C4-2B (cell line): ENCODE measurements at regions not wholly inside any gene's neighbourhood (a gene's known extent, or its start where the extent isn't known, plus 50 kb on each side); places are given as distances from the start of the nearest gene placed in this dataset.

Experiments
- H3K27ac ChIP-seq: fragments of 450-650 bp; 2 replicates; pipeline ENCODE4 v1.5.1; 2017
- CTCF ChIP-seq: fragments of 450-650 bp; conservative IDR thresholded peaks from 2 replicates; pipeline ENCODE4 v1.5.1; 2017; ENCODE audit warnings: mild to moderate bottlenecking
- ZFX ChIP-seq: fragments of 450-650 bp; IDR thresholded peaks from 2 replicates; pipeline ENCODE4 v1.6.1; 2017

DNA sequence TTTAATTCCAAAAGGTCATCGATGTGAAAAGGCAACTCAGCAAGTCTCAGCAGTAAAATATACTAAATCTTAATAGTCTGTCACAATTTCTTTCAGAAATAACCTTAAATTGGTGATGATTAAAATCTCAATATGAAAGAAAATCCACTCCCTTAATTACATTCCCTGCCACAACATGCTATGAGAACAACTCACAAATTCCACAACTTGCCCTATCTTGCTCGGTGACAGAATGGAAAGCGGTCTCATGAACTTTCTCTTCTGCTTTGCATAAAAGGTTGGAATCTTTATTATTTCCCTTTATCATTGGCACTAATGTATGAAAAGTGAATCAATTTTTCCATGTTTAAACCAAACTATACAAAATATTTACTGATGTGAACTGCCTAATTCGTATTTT lies 380.8 kb downstream of the TMA16 start:
- TF ChIP-seq ZFX (no peak), CTCF (no peak)

DNA sequence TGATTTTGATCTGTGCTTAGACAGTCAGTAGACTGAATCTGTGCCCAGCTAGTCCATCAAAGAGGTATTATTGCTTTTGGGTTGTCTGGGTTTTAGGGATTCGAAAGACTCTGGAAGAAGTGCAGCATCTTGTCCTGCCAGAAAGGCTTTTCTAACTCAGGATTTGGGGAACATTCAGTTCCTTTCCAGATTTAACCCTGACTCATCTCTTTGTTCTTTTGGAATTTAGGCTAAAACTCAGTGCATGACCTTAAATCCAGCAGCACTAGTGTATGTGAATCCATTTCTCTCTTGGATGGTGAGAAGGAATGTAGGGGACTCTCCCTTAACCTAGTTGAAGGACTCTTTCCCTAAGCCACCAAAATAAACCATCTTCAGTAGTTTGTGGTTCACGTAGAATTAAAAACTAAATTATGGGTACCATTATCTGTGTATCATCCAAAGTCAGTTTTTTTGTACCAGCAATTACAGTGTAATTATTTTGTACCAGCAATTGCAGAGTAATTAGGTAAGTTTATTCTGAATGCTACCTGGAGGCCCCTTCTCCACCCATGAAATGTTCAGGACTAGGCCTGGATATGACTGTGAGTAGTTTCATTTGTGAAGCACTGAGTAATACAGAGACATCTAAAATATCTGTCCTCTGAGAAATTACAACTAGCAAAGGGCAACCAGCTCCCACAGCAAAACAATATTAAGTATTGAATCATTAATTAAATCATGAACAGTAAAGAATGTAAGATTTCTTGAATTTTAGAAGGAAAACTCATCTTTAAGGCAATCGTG lies 384.0 kb downstream of the TMA16 start:
- TF ChIP-seq ZFX (no peak), CTCF (no peak)
- H3K27ac ChIP-seq, result no peak overlapping the region

More for the DNA sequence above, 380.8 kb downstream of the TMA16 start:
- no peak overlapping the region for H3K27ac ChIP-seq

DNA sequence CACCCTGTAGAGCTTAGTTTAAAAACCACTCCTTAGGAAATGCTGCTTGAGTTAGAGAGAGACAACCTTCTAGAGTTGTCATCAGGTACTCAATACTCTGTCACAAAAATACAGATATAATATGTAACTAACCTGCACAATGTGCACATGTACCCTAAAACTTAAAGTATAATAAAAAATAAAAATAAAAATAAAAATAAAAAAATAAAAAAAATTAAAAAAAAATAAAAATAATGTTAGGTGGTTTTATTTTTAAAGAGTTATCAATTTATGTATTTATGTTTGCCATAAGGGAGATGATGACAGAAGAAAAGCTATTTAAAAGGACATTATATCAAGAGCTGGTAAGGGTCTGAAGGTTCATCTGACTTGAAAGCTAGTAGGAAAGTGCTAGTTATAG lies 397.9 kb downstream of the TMA16 start:
- no peak overlapping the region for H3K27ac ChIP-seq

GRCh38 chr4:163895378-163896005 lies 401.0 kb downstream of the TMA16 start:
- H3K27ac ChIP-seq, result no peak overlapping the region
- no peak for TF ChIP-seq CTCF
- no peak for TF ChIP-seq ZFX

More for the DNA sequence above, 397.9 kb downstream of the TMA16 start:
- TF ChIP-seq ZFX, result no peak
- TF ChIP-seq CTCF, result no peak

DNA sequence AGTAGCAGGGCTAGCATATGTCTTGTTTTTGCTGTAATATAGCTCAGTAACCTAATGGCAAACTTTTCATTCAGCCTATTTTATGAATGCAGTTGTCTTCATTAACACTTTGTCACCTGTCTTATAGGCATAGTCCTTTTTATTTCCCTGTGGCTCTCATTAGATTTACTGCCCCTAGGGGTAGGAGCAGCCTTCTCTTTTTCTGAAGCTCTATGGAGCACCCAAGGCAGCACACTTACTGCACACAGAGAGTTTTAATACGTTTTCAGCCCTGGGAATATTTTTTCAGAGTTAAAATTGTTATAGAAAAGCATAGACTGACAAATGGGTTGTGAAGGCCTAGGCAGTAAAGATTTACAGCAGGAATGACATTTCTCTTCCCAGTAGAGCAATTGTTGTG lies 406.8 kb downstream of the TMA16 start:
- TF ChIP-seq CTCF, result no peak
- no peak for TF ChIP-seq ZFX
- no peak overlapping the region for H3K27ac ChIP-seq

DNA sequence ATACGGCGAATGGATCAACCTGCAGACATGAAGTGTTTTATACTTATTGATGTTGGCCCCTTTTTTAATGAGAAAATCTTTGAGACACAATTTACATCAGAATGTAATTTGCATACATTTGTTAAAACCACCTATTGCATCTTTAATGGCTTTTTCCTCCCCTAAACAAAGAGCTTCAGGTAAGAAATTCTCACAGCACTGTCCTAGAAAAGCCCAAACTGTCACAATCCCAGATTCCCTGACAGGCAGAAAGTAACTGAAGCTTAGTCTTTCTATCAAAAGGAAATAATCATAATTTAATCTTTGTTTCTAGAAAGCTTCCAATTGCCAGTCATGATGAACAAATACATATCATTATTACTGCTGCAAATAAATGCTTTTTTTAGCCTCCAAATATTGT lies 407.9 kb downstream of the TMA16 start:
- H3K27ac ChIP-seq, result no peak overlapping the region
- TF ChIP-seq ZFX (no peak), CTCF (no peak)

- TF ChIP-seq CTCF, result no peak
- no peak for TF ChIP-seq ZFX
- H3K27ac ChIP-seq, result no peak overlapping the region
Measured at GRCh38 chr4:163911891-163912290, 417.4 kb downstream of the TMA16 start.
